OCI-LY1 (cell line): ENCODE measurements at regions not wholly inside any gene's neighbourhood (a gene's known extent, or its start where the extent isn't known, plus 50 kb on each side); places are given as distances from the start of the nearest gene placed in this dataset.

Experiments
- H2AFZ ChIP-seq: fragments of 200-600 bp; sonication (generic), shearing (Covaris generic); 2 replicates; pipeline ENCODE4 v1.6.0; 2014; ENCODE audit warnings: antibody characterized with exemption, mild to moderate bottlenecking, low read length
- H3F3A ChIP-seq: fragments of 200-600 bp; sonication (generic), shearing (Covaris generic); 2 replicates; pipeline ENCODE4 v1.6.0; 2014; ENCODE audit warnings: mild to moderate bottlenecking, antibody characterized with exemption, low read length, moderate library complexity; ENCODE audit not compliant: insufficient read depth
- H3K27ac ChIP-seq: fragments of 200-600 bp; sonication (generic); 2 replicates; pipeline ENCODE4 v1.5.1; 2014; ENCODE audit warnings: low read length, mixed run types, mild to moderate bottlenecking, low read depth; ENCODE audit not compliant: poor library complexity, severe bottlenecking
- H3K27me3 ChIP-seq: fragments of 200-600 bp; sonication (generic); 2 replicates; pipeline ENCODE4 v1.6.0; 2014; ENCODE audit warnings: antibody characterized with exemption, mild to moderate bottlenecking, low read length, moderate library complexity; ENCODE audit not compliant: insufficient read depth
- H3K36me3 ChIP-seq: fragments of 200-600 bp; sonication (generic); 2 replicates; pipeline ENCODE4 v1.6.1; 2014; ENCODE audit warnings: mild to moderate bottlenecking, antibody characterized with exemption, low read length, moderate library complexity, mixed read lengths; ENCODE audit not compliant: insufficient read depth
- H3K4me1 ChIP-seq: fragments of 200-600 bp; sonication (generic); 2 replicates; pipeline ENCODE4 v1.5.1; 2014; ENCODE audit warnings: mild to moderate bottlenecking, low read length, moderate library complexity; ENCODE audit not compliant: insufficient read depth, severe bottlenecking
- H3K4me2 ChIP-seq: fragments of 200-600 bp; sonication (generic), shearing (Covaris generic); 2 replicates; pipeline ENCODE4 v1.6.1; 2014; ENCODE audit warnings: low read length
- H3K4me3 ChIP-seq: fragments of 200-600 bp; sonication (generic); 2 replicates; pipeline ENCODE4 v1.5.1; 2014; ENCODE audit warnings: low read length, low read depth, mild to moderate bottlenecking, mixed read lengths; ENCODE audit not compliant: poor library complexity, severe bottlenecking
- H3K79me2 ChIP-seq: fragments of 200-600 bp; shearing (Covaris generic); 2 replicates; pipeline ENCODE4 v1.6.1; 2016; ENCODE audit warnings: mixed run types, low read length, mixed read lengths; ENCODE audit not compliant: insufficient read depth
- H3K9ac ChIP-seq: fragments of 200-600 bp; sonication (generic), shearing (Covaris generic); 2 replicates; pipeline ENCODE4 v1.6.1; 2014; ENCODE audit warnings: mild to moderate bottlenecking, low read length, mixed read lengths
- H3K9me2 ChIP-seq: fragments of 200-600 bp; sonication (generic), shearing (Covaris generic); 2 replicates; pipeline ENCODE4 v1.6.1; 2014; ENCODE audit warnings: low read depth, mild to moderate bottlenecking, low read length, mixed read lengths
- H3K9me3 ChIP-seq: fragments of 200-600 bp; shearing (Covaris generic); 2 replicates; pipeline ENCODE4 v1.6.1; 2014; ENCODE audit warnings: low read length, mixed read lengths
- H4K20me1 ChIP-seq: fragments of 200-600 bp; sonication (generic), shearing (Covaris generic); 2 replicates; pipeline ENCODE4 v1.6.0; 2016; ENCODE audit warnings: mild to moderate bottlenecking, low read length; ENCODE audit not compliant: insufficient read depth
- CTCF ChIP-seq: fragments of 200-600 bp; sonication (generic), shearing (Covaris generic); IDR thresholded peaks from 2 replicates; pipeline ENCODE4 v1.5.1; 2017; ENCODE audit warnings: mild to moderate bottlenecking, antibody characterized with exemption, low read length, moderate library complexity, mixed read lengths
- EZH2 ChIP-seq: fragments of 200-600 bp; sonication (generic), shearing (Covaris generic); IDR thresholded peaks from 2 replicates; pipeline ENCODE4 v1.8.0; 2017; ENCODE audit warnings: borderline replicate concordance, mixed run types, mild to moderate bottlenecking, antibody characterized with exemption, low read length, moderate library complexity, mixed read lengths

- H3K4me3 ChIP-seq, result no peak overlapping the region
- no peaks in the 10 kb centered on the region for H3K4me1 ChIP-seq
- no peak overlapping the region for H3K27ac ChIP-seq
- no peak for TF ChIP-seq EZH2
- no peaks in the 10 kb centered on the region for H3F3A ChIP-seq
- H3K9ac ChIP-seq, result no peak overlapping the region
- H3K9me3 ChIP-seq, result no peaks in the 10 kb centered on the region
- no peaks in the 10 kb centered on the region for H3K27me3 ChIP-seq
- H3K9me2 ChIP-seq, result no peaks in the 10 kb centered on the region
- H3K79me2 ChIP-seq, result no peaks in the 10 kb centered on the region
- no peak overlapping the region for H3K4me2 ChIP-seq
- H4K20me1 ChIP-seq, result no peaks in the 10 kb centered on the region
- H2AFZ ChIP-seq, result no peak overlapping the region
- no peaks in the 10 kb centered on the region for H3K36me3 ChIP-seq
These were observed 371.7 kb downstream of the SNAPC1 start for GRCh38 chr14:62133776-62134550.

GRCh38 chr14:62138593-62138992, 376.4 kb downstream of the SNAPC1 start:
- Histone ChIP-seq H3K79me2 (no peaks in the 10 kb centered on the region), H3K4me1 (no peaks in the 10 kb centered on the region), H2AFZ (no peak overlapping the region), H3K9ac (no peak overlapping the region), H3K9me2 (no peaks in the 10 kb centered on the region), H3K36me3 (no peaks in the 10 kb centered on the region), H3K4me3 (no peak overlapping the region), H3K27me3 (no peaks in the 10 kb centered on the region), H3K9me3 (no peaks in the 10 kb centered on the region), H4K20me1 (no peaks in the 10 kb centered on the region), H3F3A (no peaks in the 10 kb centered on the region), H3K4me2 (no peak overlapping the region), H3K27ac (no peak overlapping the region)
- TF ChIP-seq CTCF (no peak), EZH2 (no peak)

- Histone ChIP-seq H3K4me3 (no peak overlapping the region), H3K36me3 (no peaks in the 10 kb centered on the region), H2AFZ (no peak overlapping the region), H3K79me2 (no peaks in the 10 kb centered on the region), H3K27me3 (no peaks in the 10 kb centered on the region), H4K20me1 (no peaks in the 10 kb centered on the region), H3F3A (no peaks in the 10 kb centered on the region), H3K9ac (no peak overlapping the region), H3K4me1 (no peaks in the 10 kb centered on the region), H3K9me3 (no peaks in the 10 kb centered on the region), H3K9me2 (no peaks in the 10 kb centered on the region), H3K4me2 (no peak overlapping the region), H3K27ac (no peak overlapping the region)
- TF ChIP-seq EZH2, result no peak
These were observed 378.9 kb downstream of the SNAPC1 start for GRCh38 chr14:62141139-62141538.

GRCh38 chr14:62143245-62143644, 381.0 kb downstream of the SNAPC1 start:
- H4K20me1 ChIP-seq, result no peaks in the 10 kb centered on the region
- H2AFZ ChIP-seq, result no peak overlapping the region
- H3K79me2 ChIP-seq, result no peaks in the 10 kb centered on the region
- H3K4me1 ChIP-seq, result no peaks in the 10 kb centered on the region
- TF ChIP-seq EZH2, result no peak
- TF ChIP-seq CTCF, result no peak
- no peaks in the 10 kb centered on the region for H3K9me3 ChIP-seq
- H3K27ac ChIP-seq, result no peak overlapping the region
- no peak overlapping the region for H3K9ac ChIP-seq
- H3K27me3 ChIP-seq, result no peaks in the 10 kb centered on the region
- no peak overlapping the region for H3K4me2 ChIP-seq
- H3K9me2 ChIP-seq, result no peaks in the 10 kb centered on the region
- no peaks in the 10 kb centered on the region for H3K36me3 ChIP-seq
- no peak overlapping the region for H3K4me3 ChIP-seq
- H3F3A ChIP-seq, result no peaks in the 10 kb centered on the region
